ENCODE measurements at regions not wholly inside any gene's neighbourhood (a gene's known extent, or its start where the extent isn't known, plus 50 kb on each side); places are given as distances from the start of the nearest gene placed in this dataset.
"Not testable (repeated sequence)": the region's sequence is repeated elsewhere in the genome, so short reads cannot be mapped to it uniquely, and the experiment has no call there.

DNA sequence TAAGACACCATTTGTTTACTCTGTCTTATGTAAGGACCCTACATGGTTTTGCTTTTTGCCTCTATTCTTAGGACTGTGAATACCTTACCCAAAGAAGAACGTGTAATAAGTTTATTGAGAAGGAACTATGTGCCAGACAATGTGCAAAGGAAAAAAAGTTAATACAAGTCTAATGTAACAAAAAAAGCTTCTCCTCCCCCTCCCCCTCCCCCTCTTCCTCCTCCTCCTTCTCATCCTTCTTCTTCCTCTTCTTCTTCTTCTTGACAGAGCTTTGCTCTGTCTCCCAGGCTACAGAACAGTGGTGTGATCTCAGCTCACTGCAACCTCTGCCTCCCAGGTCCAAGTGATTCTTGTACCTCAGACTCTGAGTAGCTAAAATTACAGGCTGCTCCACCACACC, 50.9 kb upstream of the MITF start:
- no peak for DNase-seq

DNA sequence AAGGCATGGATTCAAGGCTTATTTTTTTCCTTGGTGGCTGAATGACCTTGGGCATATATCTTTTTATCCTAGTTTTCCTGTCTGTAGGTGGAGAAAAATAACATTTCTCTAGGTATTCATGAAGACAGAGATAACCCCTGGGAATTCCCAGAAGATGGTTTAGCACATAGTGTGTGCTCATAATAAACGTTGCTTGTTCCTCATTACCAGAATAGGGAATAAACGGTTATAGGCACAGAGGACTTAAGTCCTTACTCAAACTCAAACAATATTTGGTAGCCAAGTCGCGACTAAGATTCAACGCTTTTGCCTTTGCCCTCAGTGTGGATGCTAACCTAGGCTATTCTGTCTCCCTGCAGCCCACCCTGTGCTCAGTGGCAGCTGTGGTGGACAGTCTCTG, 51.6 kb upstream of the MITF start:
- DNase-seq = no peak

DNA sequence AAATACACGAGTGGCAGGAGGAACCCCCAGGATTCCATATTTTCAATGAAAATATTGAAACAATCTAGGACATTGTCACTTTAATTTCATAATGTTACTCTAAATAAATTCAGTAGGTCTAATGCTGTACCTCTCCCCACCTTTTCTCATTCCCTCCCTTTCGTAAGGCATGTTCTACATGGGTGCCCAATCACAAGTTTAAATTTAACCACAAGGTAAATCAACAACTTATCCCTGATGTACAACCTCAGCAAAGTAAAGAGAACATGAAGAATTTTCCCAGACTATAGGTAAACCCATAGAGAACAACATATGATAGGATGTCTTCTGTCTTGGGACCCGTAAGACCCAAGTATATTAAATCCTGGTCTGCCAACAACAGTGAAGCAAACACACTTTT, 53.2 kb upstream of the MITF start:
- DNase-seq = no peak

DNA sequence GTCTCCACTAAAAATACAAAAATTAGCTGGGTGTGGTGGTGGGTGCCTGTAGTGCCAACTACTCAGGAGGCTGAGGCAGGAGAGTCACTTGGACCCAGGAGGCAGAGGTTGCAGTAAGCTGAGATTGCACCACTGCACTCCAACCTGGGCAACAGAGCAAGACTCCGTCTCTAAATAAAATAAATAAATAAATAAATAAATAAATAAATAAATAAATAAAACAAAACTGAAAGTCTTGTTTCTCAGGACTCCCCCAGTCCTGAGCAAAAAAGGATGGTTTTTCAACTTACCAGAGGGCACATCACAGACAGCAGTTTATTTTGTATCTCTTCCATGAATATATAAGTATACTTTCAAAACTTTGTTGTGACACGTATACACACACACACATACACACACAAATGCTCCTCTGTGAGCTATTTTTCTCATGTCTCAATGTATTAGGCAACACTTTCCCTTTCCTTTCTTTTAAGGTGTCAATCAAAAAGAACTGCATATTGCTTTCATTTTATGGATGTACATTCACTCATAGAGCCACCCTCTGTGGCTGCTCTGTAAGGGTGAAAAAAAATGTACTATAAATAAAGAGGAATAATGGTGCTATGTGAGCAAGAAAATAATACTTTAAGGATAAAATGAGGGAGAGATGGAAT, 54.8 kb upstream of the MITF start:
- no peak for DNase-seq

DNA sequence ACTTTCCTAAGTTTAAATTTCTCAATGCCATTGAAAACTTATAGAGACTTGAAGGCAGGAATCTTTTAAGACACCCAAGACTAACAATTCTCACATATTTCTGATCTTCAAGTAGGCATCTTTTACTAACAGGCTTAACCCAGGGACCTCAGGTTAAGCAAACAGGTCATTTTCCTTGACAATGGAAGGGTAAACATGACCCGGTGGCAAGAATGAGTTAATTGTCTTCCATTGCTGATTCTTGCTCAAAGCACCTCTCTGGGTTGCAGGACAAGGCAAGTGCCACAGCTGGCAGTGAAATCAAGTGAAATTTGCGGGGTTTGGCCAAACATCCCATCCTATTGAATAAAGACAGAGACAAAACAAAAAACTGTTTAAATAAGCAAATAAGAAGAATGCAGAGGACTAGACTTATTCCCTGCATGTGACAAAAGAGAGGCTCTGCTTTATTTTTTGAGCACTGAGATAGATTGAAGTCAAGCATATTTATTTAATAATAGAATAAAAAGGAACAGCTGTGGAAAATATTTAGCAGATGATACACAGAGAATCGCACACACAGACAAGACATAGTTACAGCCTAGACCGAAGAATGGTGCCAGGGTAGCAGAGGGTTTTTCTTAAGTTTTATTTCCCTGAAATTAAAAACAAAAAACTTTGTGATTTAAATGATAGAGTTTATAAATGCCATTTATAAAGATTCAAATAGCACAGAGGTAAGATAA, 56.0 kb upstream of the MITF start:
- DNase-seq = no peak

DNA sequence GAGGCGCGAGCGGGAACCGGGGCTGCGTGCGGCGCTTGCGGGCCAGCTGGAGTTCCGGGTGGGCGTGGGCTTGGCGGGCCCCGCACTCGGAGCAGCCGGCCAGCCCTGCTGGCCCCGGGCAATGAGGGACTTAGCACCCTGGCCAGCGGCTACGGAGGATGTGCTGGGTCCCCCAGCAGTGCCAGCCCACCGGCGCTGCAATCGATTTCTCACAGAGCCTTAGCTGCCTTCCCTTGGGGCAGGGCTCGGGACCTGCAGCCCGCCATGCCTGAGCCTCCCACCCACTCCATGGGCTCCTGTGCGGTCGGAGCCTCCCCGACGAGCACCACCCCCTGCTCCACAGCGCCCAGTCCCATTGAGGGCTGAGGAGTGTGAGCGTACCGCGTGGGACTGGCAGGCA, 61.8 kb upstream of the MITF start:
- DNase-seq = not testable (repeated sequence)

DNA sequence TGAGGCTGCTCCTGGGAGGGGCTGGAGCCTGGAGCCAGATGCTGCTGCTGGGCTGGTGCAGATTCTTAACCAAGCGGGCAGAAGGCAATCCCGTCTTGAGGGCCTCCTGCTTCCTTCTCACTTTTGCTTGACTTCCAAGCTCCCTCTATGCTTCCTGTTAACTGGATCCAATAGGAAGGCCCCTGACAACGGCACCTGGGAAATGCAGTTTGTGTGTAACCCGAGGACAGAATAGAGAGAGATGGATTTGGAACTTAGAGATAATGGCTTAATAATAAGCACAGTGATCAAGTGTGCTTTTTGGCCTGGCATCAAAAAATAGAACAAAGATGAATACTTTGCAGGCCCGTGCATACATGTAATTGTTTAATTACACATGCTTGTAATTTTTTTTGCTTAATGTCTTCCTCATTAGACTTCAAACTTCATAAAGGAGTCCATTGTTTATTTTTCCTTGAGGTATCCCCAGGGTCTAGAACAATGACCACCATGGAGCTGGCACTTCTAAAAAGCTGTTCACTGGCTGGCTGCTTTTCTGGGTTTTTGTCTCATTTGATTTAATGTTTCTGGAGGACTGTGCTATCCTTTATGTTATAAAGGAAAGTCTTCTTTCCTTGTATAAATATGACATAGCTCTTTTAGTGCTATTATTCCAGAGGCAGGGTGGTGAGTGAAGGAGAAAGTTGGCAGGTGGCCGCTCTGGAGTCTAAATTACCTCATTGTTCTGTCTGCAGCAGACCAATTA, 63.3 kb upstream of the MITF start:
- no peak for DNase-seq

DNA sequence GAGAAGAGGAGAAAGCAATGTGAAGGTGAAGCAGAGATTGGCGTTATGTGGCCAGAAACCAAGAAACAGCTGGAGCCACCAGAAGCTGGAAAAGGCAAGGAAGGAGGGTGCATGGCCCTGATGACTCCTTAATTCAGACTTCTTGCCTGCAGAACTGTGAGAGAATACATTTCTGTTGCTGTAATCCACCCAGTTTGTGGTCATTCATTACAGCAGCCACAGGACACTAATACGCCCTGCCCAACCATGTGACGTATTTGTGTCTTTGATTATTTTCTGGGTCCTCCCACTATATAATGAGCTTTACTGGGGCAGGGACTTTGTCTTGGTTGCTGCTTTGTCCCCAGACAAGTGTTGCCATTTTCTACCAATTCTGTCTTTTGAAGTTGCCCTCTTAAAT, 64.5 kb upstream of the MITF start:
- DNase-seq = no peak

DNA sequence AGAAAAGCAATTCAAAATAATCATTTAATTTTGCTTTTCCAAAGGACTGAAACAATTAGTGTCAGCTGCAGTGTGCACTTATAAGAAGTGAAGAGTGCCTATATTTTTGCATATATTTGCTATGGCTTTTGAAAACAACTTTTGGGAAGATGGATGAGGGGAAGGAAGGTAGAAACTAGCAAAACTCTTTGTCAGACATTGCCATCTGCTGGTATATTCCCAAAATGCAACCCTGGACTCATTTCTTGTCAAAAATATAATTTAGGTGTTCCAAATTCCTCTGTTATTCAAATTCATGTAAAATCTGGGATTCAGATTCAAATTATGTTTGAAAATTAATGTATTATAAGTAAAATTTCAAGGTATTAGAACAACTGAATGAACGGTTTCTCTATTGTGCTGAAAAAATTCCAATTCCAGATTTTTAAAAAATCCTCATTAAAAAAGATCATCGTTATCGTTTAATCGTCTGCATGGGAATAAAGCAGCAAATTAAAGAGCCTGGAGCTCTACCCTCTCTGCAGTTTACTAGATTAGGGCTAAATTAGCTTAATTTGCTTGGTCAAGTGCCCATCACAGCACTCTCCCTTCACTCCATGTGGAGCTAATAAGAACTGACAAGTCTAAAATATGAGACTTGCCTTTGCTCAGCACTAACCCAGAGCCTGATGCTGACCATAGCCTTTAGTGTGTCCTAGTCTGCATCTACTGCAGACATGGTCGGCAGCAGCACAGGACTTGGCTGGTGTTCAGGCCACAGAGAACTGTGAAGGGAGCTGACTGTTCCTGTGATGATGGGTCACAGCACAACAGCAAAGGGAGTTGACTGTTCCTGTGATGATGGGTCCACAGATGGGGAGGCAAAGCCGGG, 67.9 kb upstream of the MITF start:
- peak; percentile 9 for DNase-seq

DNA sequence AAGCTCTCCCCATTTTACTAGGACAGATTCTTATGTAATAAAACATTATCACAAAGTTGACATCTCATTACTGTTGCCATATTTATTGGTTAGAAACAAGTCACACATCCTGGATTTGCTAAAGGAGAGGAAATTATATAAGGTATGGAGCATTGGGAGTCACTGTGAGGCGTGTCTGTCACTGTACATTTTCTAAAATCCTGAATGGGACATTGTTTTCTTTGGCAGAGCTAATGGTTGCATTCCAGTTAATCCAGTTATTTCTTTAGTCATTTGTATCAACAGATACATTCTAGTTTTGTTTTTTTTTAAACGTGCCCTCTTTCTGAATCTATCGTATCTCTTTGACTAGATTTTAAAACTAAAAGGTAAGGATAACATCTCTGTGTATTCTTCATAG, 70.2 kb upstream of the MITF start:
- no peak for DNase-seq

DNA sequence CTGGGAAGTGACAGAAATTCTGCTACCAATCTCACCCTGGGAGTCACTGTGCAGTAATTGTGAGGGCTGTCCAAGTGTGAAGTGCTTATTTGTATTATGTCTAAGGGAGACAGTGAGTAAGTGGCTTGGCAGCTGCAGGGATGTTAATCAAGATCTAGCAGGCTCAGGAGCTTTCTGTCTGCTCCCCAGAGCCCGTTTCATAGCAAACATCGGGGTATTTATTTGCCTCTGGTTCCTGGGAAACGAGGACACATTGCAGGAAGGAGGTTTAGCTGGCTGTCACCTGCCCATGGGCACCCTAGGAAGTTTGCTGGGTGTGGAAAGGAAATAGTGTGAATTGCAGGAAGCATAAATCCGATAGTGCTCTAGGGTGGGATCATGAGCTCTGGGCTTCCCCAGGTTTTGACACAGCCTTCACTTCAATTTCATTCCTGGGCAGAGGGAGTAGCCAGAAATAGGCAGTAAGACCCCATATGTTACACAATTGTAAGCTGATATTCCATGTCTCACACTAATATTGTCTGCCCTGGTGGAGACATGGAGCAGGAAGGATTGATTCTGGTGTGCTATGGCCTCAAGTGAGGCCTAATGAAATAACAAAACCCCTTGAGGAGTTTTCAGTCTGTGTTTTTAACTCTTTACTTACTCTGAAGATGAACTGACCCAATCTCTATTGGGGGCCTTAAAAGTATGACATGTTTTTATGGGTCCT, 74.1 kb upstream of the MITF start:
- peak; percentile 65 for DNase-seq

DNA sequence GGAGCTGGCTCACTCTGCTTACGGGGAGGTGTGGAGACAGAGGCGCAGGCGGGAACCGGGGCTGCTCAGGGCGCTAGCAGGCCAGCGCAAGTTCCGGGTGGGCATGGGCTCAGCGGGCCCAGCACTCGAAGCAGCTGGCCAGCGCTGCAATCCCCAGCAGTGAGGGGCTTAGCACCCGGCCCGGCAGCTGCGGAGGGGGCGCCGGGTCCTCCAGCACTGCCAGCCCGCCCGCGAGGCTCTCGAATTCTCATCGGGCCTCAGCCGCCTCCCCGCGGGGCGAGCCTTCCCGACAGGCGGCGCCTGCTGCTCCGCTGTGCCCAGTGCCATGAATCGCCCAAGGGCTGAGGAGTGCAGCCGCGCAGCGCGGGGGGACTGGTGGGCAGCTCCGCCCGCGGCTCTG, 78.6 kb upstream of the MITF start:
- no peak for DNase-seq

DNA sequence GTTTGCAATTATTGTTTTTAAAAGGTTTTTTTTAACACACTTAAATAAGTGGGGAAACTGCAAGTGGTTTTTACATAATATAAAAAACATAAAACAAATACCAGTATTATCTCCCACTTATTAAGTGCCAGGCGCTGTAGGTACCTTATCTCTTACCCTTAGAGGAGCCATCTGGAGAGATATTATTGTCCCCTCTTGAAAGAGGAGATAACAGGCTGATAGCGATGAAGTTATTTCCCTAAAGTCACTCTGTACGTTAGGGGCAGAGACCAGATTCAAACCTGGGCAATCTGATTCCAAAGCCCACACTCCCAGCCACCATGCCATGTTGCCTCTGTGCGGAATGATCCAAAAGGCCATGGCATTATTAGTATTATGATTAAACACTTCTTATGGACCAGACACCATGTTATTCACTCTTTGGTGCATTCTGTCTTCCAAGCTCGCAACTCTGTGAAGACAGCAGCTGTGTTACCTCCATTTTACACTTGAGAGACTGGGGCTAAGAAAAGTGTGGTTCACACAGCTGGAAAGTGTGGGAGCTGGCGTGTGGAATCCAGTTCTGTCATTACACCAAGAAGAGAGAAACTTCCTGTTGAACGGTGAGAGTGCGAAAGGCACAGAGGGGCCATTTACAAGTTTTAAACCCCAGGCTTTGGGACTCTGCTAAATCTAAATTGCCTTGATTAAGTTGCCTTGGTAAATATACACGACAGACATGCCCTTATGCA, 79.9 kb upstream of the MITF start:
- DNase-seq = no peak

DNA sequence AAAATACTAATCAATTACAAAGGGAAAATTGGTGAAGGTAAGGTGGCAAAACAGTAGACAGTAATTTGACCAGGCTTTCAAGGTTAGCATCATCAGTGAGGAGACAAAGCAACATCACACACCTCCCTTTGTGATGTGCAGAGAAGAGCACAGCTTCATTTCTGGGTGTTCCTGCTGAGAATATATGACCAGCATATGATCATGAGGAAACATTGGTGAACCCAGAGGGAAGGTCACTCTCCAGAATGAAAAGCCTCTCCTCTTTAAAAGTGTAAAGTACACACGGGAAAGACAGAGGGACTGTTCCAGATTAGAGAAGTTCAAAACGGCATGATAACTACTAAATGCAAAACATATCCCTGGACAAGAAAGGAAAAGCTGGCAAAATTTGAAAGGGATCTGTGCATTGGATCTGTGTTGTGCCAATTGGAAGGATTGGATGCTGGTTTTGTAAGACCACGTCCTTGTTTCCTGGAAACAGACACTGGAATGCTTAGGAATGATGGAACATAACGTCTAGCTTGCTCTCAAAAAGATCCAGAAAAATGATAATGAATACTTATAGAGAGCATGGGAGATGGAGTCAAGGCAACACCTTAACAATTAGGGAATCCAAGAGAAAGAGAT, 80.6 kb upstream of the MITF start:
- no peak for DNase-seq

DNA sequence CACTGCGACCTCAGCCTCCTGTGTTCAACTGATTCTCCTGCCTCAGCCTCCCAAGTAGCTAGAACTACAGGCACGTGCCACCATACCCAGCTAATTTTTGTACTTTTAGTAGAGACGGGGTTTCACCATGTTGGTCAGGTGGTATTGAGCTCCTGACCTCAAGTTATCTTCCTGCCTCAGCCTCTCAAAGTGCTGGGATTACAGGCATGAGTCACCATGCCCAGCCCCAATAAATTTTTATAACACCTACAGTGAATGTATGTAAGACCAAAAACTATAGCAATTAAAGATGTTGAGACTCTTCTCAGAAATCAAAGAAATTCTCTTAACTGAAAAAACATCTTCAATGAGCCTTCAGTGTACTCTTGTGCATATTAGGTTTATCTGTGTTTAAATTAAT, 82.2 kb upstream of the MITF start:
- not testable (repeated sequence) for DNase-seq

DNA sequence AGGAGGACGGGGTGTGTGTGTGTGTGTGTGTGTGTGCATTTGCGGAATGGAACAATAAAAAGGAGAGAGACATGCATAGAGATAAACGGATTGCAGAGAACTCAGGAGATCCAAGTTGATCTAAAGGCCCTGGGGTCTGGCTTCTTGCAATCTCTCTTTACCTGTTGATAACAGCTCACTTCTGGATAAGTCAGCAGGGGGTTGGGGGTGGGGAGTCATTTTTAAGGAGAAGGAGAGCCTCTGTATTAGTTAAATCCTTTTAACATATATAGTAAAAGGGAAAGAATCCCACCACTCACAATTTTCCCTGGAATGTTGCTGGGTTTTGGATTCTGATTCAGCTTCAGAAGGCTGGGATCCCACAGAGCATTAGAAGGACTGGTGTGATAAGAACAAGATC, 87.5 kb upstream of the MITF start:
- DNase-seq = no peak

DNA sequence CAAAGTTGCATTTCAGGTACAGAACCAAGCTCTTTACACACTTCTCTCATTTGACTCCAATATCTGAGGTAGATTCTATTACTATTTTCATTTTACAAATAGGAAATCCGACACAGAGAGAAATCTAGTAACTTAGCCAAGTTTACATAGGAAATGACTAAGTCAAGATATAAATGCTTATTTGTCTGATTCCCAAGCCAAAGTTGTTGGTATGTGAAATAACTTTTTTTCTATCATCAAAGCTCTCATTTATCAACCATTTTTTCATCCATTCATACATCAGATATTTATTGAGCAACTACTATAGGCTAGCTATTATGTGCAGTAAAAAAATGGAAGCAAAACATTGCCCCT, 89.2 kb upstream of the MITF start:
- DNase-seq = no peak

DNA sequence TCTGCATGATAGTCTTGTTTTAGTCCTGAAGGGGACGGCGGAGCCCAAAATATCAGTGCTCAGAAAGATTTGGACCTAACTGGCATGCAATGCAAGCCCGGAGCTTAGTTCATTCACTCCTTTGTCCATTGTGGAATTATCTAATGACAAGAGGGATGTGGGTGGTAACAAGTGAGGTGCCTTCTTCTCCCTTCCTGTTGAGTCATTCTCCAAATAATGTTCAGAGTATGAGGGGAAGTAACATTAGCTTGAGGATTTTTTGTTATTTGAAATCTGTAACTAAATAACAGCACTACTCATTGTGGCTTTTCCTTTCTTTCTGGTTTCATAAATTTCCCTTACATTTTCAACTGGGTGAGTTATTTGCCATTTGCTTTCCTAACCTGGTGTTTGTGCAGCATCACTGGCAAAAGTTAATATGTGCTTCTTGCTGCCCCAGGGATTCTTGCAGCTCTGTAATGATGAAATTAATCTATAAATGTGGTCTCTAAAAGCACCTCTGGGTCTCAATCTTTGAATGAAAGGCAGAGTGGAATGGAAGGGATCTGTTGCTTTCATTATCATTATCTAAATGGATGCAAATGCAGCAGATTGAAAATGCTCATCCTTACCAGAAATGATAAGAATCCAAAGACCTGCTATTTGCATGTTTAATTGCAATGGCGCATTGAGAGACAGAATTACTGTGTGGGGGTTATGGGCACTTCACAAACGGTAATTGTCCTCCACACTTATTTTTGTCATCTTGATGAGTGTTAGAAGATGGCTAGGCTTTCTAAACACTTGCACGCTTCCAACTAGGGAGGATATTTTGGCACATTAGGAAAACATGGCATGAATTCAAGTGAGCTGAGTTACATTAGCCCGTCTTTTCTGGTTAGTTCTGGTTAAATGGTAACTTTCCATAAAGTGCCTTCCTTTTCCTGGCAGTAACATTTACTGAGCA, 89.9 kb upstream of the MITF start:
- no peak for DNase-seq

DNA sequence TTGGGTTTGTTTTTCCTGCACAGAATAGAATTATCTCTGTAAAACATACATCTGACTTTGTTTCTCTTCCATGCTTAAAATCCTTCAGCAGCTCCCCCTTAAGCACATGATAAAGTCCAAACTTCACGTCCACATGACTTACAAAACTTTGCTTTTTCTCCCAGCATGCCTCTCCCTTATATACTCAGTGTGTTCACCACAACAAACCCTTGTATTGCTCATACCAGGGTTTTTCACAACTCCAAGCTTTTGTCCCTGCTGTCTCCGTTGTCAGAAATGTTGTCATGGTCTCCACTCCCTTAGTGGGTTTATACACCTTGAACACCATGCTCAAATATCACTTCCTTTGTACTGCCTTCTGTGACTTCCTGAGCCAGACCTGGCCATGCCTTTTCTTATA, 91.1 kb upstream of the MITF start:
- no peak for DNase-seq

DNA sequence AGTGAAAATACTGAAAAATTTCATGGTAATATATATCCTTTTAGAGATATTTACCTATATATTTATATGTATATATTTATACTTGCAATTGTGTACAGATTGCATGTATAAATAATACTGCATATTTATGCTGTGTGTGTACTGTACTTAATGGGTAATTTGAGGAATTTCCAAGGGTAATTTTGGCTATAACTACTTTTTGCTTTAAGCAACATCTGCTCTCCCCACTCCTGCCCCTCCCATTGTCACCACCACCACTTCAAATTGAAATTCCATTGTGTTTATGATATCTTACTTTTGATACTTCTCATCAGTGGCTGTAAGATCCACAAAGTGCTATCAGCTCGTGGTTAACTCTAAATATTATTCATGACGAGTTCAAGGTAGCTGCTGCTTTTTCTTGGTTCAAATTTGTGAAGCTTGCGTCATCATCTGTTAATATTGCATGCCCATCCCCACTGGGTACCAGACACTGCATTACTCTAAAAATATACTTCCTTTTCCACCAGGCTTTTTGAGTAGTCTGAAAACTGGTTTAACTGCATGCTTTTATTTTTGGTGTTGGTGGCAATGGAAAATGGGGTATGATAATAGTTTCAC, 91.7 kb upstream of the MITF start:
- DNase-seq = no peak
